Sigmoid colon (tissue), 6 donors: ENCODE measurements at regions not wholly inside any gene's neighbourhood (a gene's known extent, or its start where the extent isn't known, plus 50 kb on each side); places are given as distances from the start of the nearest gene placed in this dataset.

Experiments used
- DNase-seq: peaks from one replicate; pipeline ENCODE4 v3.0.0-alpha.2; 2019
- H3K27ac ChIP-seq, 4 donors: fragments of 200-600 bp; sonication (generic); one replicate each; pipeline ENCODE4 v1.5.1; 2016 to 2019; ENCODE audit warnings: mild to moderate bottlenecking in 1 of 4
- H3K27me3 ChIP-seq, 3 donors: fragments of 200-600 bp; sonication (generic); one replicate each; pipeline ENCODE4 v1.5.1; 2019; ENCODE audit warnings: mild to moderate bottlenecking in 1 of 3
- H3K36me3 ChIP-seq, 4 donors: fragments of 200-600 bp; sonication (generic); one replicate each; pipeline ENCODE4 v1.5.1; 2016 to 2019
- H3K4me1 ChIP-seq, 4 donors: fragments of 200-600 bp; sonication (generic); one replicate each; pipeline ENCODE4 v1.5.1; 2017 to 2019
- H3K4me3 ChIP-seq, 4 donors: fragments of 200-600 bp; sonication (generic); one replicate each; pipeline ENCODE4 v1.5.1; 2017 to 2019; ENCODE audit warnings: mild to moderate bottlenecking in 2 of 4, moderate library complexity in 1 of 4
- H3K9me3 ChIP-seq, 4 donors: fragments of 200-600 bp in 3 of 4; sonication (generic) in 3 of 4; one replicate each; pipeline versions ENCODE4 v1.5.1 to v1.6.1; 2013 to 2019
- EP300 ChIP-seq, 4 donors: sonication (generic); formaldehyde crosslinking; IDR thresholded peaks; one replicate each; pipeline ENCODE4 v1.6.1; 2017; ENCODE audit warnings: antibody characterized with exemption in 4 of 4
- POLR2A ChIP-seq, 2 donors: fragments of 450-650 bp; IDR thresholded peaks; one replicate each; pipeline ENCODE4 v1.6.1; 2016; ENCODE audit warnings: antibody characterized with exemption in 2 of 2, mild to moderate bottlenecking in 2 of 2, moderate library complexity in 2 of 2
- POLR2AphosphoS5 ChIP-seq, 4 donors: sonication (generic); formaldehyde crosslinking; IDR thresholded peaks; one replicate each; pipeline ENCODE4 v1.6.1; 2017; ENCODE audit warnings: antibody characterized with exemption in 4 of 4
- WGBS, 2 donors: extraction: QIAGEN DNeasy Blood & Tissue Kit; methylation state at CpG; one replicate each; pipeline ENCODE4 v1.1.7; 2013; 5-methylcytosine and 5-hydroxymethylcytosine counted together
- intact Hi-C: fragments of 100-400 bp; cut with DNase I; formaldehyde crosslinking; loops from one replicate; pipeline ENCODE4 v1.15.1; 2023
- TF ChIP-seq, protein P1 (sequence below), 4 experiments: fragments of 450-650 bp in 3 of 4; fragments of 200-600 bp in 1 of 4; IDR thresholded peaks; one replicate each; pipeline ENCODE4 v1.5.1; 2016 to 2019; ENCODE audit warnings: antibody characterized with exemption in 4 of 4, mild to moderate bottlenecking in 3 of 4, moderate library complexity in 2 of 4
- donor health status: healthy with polysubstance abuse.
- donor health status: healthy.

DNA sequence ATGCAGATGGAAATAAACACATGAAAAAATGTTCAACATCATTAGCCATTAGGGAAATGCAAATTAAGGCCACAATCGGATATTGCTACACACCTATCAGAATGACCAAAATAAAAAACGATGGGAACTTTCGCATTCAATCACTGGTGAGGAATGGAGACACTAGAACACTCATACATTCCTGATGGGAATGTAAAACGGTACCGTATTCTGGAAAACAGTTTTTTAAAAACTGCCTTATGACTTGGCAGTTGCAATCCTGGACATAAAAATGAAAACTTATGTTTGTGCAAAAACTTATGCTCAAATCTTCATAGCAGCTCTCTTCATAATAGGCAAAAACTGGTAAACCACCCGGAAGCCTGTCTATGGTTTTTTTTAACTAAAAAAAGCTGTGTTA lies 146.0 kb downstream of the CEBPB start:
- H3K27me3 ChIP-seq, result no peaks in the 10 kb centered on the region
- no peak for DNase-seq
- no peaks in the 10 kb centered on the region for H3K9me3 ChIP-seq
- intact Hi-C loops, result no loop called here
- WGBS, 2 donors, result 86 to 87% methylated on average over 6 of the region's 6 CpGs
- H3K27ac ChIP-seq, result no peak overlapping the region
- TF ChIP-seq EP300 (IDR thresholded peaks at IDR 0.05) (no peak), POLR2AphosphoS5 (IDR thresholded peaks at IDR 0.05) (peak in 1 of 4 donors; percentile 8), POLR2A (IDR thresholded peaks at IDR 0.05) (no peak)
- TF ChIP-seq, protein P1, sequence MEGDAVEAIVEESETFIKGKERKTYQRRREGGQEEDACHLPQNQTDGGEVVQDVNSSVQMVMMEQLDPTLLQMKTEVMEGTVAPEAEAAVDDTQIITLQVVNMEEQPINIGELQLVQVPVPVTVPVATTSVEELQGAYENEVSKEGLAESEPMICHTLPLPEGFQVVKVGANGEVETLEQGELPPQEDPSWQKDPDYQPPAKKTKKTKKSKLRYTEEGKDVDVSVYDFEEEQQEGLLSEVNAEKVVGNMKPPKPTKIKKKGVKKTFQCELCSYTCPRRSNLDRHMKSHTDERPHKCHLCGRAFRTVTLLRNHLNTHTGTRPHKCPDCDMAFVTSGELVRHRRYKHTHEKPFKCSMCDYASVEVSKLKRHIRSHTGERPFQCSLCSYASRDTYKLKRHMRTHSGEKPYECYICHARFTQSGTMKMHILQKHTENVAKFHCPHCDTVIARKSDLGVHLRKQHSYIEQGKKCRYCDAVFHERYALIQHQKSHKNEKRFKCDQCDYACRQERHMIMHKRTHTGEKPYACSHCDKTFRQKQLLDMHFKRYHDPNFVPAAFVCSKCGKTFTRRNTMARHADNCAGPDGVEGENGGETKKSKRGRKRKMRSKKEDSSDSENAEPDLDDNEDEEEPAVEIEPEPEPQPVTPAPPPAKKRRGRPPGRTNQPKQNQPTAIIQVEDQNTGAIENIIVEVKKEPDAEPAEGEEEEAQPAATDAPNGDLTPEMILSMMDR (IDR thresholded peaks at IDR 0.05), result no peak
- H3K36me3 ChIP-seq, result no peaks in the 10 kb centered on the region
- H3K4me1 ChIP-seq, result peaks cover 0 to 9% (median 0%) of the 10 kb centered on the region in 4 donors
- no peak overlapping the region for H3K4me3 ChIP-seq

DNA sequence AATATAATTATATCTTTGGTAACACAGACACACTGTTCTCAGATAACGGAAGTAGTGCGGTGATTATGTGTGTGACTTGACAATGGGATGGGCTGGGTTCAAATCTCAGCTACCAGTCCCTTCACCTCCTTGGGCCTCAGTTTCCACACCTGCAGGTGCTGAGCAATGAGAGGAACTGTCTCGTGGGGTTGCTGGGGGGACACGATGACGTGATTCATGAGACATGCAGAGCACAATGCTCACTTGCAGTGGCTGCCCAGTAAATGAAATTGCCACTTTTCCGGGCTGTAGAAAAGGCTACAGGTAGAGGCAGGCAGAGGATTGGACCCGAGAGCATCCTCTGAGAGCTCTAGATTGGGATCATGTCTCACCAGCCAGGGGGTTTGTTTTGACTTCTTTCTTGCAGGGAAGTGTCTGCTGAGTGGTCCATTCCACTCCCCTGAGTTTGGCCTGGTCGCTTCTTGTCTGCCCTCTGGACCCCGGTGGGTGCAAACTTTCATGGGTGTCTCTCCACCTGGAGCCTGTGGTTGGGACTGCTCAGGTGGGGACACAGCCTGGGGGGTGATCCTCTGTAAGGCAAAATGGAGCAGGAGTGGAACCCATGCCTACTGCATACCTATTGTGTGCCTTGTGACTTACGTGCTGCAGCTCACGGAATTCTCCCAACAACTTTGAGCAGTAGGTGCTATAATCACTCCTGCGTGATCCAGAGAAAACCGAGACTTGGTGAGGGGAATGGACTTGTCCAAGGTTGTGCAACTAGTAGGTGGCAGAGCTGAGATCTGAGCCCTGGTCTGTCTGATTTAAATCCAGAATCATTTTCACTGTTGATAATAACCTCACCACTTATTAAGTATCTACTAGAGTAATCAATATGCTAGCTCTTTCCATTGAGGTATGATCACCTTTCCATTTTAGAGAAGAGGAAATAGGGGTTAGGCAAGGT lies 147.2 kb downstream of the CEBPB start:
- Histone ChIP-seq H3K27me3 (no peaks in the 10 kb centered on the region), H3K4me1 (peaks cover 0 to 9% (median 0%) of the 10 kb centered on the region in 4 donors), H3K36me3 (no peaks in the 10 kb centered on the region), H3K4me3 (no peak overlapping the region), H3K27ac (peak overlapping the region in 3 of 4 donors; percentile 2 to 53 (median 34)), H3K9me3 (no peaks in the 10 kb centered on the region)
- WGBS, 2 donors, result 95% methylated on average over 13 of the region's 13 CpGs
- DNase-seq, result peak; percentile 56
- TF ChIP-seq EP300 (IDR thresholded peaks at IDR 0.05) (no peak), POLR2AphosphoS5 (IDR thresholded peaks at IDR 0.05) (no peak), POLR2A (IDR thresholded peaks at IDR 0.05) (no peak)
- TF ChIP-seq, protein P1 (IDR thresholded peaks at IDR 0.05), result no peak
- intact Hi-C loops, result no loop called here

DNA sequence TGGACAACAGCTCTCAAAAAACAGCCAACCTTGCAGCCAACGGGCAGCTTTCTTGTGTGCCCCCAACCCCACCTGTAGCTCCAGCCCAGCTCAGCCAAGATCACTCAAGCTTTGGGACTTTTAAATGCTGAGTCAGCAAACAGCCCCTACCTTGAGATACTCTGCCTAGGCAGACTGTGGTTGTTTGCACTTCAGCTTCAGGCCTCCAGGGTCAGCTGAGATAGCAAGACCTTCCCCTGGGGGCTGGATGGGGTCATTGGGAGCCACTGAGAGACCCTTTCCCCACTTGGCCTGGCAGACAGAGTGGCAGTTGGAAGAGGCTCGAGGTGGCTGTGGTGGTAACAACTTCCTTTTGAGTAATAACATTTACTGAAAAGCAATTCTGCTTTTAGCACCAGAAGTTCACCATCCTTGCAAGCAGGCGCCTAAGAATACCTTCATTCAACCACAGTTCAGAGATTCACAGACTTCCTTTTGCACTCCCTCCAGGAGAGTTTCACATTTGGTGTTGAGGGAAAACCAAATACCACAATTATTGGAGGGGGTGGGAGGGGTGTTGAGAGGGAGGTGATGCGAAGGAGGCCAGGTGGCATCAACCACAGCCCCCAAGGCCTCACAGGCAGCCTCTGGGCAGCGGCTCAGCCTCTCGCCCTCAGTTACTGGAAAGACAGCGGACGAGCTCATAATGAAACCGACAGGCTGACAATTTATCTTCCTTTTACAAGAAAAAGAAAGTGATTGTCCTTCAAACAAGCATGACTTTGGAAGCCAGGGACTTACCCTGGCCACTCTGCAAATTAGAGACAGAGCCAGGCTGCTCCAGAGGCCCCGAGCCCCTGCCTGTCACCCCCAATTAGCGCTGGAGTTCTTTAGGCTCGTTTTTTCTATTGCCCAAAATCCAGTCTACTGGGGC lies 148.1 kb downstream of the CEBPB start:
- H3K4me1 ChIP-seq, result peaks cover 0 to 9% (median 0%) of the 10 kb centered on the region in 4 donors
- DNase-seq, result peak; percentile 61
- no peaks in the 10 kb centered on the region for H3K36me3 ChIP-seq
- intact Hi-C loops, result no loop called here
- TF ChIP-seq, protein P1 (IDR thresholded peaks at IDR 0.05), result no peak
- TF ChIP-seq EP300 (IDR thresholded peaks at IDR 0.05) (no peak), POLR2A (IDR thresholded peaks at IDR 0.05) (no peak), POLR2AphosphoS5 (IDR thresholded peaks at IDR 0.05) (no peak)
- H3K27ac ChIP-seq, result peak overlapping the region; percentile 3 to 53 (median 20)
- H3K9me3 ChIP-seq, result no peaks in the 10 kb centered on the region
- H3K4me3 ChIP-seq, result no peak overlapping the region
- H3K27me3 ChIP-seq, result no peaks in the 10 kb centered on the region
- WGBS, 2 donors, result 20 to 50% methylated on average over 12 of the region's 12 CpGs

DNA sequence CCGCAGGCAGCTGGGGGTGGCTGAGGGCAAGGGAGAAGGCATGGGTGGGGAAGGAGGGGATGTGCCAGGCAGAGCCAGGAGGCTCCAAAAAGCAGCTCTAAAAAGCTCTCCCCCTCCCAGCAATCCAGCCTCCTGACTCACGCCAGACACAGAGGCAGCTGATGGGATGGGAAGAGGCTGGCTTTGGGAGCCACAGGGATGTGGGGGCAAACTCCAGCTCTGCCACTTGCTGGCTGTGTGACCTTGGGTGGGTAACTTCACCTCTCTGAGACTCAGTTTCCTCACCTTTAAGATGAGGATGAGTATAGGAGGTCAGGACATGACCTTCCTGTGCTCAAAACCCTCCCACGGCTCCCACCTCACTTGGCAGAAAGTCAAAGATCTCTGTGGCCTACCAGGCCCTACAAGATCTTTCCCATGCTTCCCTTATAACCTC lies 148.9 kb downstream of the CEBPB start:
- DNase-seq, result peak; percentile 64

More for the DNA sequence above, 148.9 kb downstream of the CEBPB start:
- TF ChIP-seq POLR2A (IDR thresholded peaks at IDR 0.05) (no peak), EP300 (IDR thresholded peaks at IDR 0.05) (no peak), POLR2AphosphoS5 (IDR thresholded peaks at IDR 0.05) (no peak)
- TF ChIP-seq, protein P1 (IDR thresholded peaks at IDR 0.05), result no peak
- WGBS, 2 donors, result 45 to 73% methylated on average over 3 of the region's 3 CpGs
- intact Hi-C loops, result no loop called here
- Histone ChIP-seq H3K4me3 (no peak overlapping the region), H3K4me1 (peaks cover 0 to 9% (median 0%) of the 10 kb centered on the region in 4 donors), H3K36me3 (no peaks in the 10 kb centered on the region), H3K27me3 (no peaks in the 10 kb centered on the region), H3K9me3 (no peaks in the 10 kb centered on the region), H3K27ac (peak overlapping the region; percentile 3 to 53 (median 20))
